Activated CD4-positive, alpha-beta T cell treated with anti-CD3 and anti-CD28 coated beads, Interleukin-2, amount 50 U/mL, for 24 hours (primary cell): ENCODE measurements at regions not wholly inside any gene's neighbourhood (a gene's known extent, or its start where the extent isn't known, plus 50 kb on each side); places are given as distances from the start of the nearest gene placed in this dataset.

Experiments
- DNase-seq, 2 donors: peaks; one replicate each; pipeline ENCODE4 v3.0.0-alpha.2; 2020; ENCODE audit warnings: low read depth in 1 of 2, low spot score in 1 of 2

DNA sequence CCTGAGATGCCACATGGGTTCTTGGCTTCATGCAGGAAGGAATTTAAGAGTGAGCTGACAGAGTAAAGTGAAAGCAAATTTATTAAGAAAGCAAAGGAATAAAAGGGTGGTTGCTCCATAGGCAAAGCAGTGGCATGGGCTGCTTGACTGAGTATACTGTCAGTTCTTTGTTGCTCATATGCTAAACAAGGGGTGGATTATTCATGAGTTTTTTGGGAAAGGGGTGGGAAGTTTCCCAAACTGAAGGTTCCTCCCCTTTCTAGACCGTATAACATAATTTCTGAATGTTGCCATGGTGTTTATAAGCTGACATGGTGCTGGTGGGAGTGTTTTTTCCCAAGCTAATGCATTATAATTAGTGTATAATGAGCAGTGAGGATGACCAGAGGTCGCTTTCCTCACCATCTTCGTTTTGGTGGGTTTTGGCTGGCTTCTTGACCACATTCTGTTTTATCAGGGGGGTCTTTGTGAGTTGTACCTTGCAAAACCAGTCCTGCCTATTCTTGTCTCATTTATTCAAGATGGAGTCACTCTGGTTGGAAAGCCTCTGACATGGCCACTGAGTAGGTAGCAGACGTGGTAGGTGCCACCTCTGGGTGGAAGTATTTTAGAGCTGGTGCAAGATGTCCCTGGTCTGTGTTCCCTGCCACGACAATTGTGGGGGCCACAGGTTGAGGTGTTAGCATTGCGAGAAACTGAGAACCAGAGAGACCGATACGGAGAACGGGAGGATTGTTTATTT is 107.5 kb upstream of the SDK1 start:
- no peak for DNase-seq

DNA sequence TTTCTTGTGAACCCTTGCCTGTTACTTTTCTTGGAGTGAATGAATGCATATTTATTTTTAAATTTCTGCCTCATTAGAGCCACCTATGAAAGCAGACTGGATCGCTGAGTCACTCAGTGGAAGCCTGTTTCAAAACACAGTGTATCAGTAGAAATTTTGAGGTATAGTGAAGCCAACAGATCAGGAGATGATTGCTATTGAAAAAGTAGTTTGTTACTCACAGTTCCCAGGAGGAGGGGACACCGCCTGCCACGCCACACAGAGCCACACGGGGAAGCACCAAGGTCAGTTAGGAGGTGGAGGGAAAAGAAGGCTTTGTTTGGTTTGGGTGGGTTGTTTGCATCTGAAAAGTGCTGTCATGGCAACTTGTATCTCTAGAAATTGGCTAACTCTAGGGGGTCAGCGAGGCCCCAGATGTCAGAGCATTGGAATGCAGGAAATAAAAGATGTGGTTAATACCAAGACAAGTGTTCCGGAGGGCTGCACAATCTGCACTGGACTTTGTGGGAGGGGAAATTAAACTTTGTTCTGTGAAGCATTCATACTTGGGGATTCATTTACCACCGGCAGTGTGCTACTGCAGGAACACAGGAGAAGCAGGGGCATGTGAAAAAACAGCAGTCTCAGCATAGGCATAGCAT is 106.4 kb upstream of the SDK1 start:
- DNase-seq: no peak

DNA sequence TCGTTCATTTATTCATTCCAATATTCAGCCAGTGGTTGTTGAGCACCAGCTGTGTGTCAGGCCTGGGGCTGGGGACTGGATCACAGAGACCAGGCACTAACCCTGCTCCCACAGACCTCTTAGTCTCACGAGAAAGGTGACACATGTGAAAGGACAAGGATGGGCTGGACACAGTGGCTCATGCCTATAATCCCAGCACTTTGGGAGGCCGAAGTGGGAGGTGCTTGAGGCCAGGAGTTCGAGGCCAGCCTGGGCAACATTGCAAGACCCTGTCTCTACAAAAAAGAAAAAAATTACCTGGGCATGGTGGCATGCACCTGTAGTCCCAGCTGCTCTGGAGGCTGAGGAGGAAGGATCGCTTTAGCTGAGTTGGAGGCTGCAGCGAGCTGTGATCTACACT is 105.9 kb upstream of the SDK1 start:
- no peak for DNase-seq

DNA sequence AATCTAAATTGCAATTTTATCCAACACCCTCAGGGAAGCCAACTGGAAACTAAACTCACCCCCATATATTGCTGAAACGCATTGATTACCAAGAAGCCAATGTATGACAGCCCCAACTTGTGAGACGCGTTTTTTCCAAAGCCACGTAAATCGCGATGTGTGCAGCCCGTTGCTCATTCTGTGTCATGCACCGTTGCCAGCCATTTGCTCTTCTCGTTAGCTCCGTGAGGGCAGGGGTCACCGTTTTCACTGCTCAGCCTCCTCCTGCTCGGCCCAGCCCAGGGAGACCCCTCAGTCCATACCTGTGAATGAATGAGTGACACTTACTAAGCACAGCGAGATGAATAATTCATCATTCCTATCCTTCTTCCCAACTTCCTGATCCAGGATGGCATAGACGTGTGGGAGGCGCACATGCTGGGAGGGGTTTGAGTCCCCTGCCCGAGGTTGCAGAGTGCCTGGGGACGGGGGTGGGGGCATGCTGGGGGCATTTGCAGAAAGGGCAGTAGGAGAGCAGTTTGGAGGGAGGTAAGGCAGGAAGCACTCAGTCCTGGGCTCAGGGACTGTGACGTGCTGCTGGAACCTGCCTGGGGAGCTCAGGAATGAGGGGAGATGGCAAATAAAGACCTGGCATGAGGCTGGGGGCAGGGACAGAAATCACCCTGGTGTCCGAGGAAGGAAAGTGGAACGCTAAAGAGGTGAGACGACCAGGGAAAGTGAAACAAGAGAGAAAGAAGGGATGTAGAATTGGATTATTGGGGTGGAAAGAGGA is 104.2 kb upstream of the SDK1 start:
- DNase-seq: no peak

DNA sequence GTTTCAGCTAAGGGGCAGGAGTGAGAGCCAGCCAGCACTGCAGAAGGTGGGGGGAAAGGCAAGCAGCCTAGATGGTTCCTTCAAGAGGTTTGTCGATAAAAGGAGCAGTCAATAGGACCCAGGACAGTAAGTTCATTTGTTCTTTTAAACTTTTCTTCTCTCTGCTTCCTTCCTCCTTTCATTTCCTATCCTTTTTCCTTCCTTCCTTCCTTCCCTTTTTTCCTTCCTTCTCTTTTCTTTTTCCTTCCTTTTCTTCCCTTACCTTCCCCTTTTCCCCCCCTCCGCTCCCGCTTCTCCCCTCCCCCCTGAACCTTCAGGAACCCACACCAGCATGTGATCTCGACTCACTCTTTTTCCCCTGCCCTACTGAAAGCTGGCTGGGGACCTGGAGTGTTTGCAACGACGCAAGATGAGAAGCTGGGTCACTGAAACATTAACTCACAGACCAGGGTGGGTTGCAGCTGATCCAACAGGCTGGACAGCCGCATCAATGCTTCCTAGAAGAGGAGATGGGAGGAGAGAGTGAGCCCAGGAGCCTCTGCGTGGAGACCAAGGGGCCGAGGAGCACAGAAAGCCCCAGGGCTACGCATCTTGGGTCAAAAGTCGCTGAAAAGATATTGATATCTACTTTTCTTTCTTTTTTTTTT is 103.4 kb upstream of the SDK1 start:
- no peak for DNase-seq

DNA sequence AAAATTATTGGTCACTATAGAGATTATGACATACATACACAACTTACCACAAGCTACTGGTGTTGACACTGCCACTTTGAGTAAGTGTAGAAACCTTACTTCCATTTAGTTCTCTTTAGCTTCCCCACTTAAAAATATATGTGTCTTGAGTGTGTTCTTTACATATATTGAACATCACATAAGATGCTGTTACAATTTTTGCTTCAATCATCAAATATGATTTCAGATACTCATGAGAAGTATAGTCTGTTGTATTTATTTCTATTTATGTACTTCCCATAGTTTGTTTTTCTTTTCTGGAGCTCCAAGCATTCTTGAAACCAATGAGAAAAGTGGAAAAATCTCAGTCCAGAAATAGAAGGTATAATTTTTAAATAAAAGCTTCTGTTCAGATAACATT is 102.7 kb upstream of the SDK1 start:
- no peak for DNase-seq

DNA sequence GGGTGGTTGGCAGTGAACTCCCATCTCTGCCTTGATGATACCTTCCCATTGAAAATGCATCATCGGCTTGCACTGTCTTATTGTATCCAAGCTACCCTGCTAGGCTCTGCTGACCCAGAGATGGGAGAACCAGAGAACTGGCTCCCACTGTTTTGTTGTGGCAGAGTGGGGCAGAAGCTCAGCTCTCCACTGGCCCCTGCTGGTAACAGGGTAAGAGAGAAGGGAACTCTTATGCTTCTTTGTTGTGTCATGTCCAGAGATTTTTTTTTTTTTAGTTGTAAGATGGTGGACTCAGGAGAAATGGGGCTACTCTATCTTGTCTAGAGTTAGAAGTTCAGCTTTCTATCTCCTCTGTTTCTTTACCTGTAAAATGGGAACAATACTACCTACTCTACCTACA is 100.5 kb upstream of the SDK1 start:
- no peak for DNase-seq

DNA sequence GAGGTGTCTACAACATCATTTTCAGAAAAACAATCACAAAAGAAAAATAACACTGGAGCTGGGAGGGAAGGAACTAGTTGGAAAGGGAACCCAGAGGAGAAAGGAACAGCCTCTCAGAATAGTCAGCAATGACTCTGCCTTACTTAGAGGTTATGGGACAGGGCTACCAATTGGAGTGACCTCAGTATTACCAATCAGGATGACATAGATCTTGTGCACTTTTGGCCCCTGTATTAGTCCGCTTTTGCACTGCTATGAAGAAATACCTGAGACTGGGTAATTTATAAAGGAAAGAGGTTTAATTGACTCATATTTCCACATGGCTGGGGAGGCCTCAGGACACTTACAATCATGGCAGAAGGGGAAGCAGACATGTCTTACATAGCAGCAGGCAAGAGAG is 99.7 kb upstream of the SDK1 start:
- DNase-seq: no peak

DNA sequence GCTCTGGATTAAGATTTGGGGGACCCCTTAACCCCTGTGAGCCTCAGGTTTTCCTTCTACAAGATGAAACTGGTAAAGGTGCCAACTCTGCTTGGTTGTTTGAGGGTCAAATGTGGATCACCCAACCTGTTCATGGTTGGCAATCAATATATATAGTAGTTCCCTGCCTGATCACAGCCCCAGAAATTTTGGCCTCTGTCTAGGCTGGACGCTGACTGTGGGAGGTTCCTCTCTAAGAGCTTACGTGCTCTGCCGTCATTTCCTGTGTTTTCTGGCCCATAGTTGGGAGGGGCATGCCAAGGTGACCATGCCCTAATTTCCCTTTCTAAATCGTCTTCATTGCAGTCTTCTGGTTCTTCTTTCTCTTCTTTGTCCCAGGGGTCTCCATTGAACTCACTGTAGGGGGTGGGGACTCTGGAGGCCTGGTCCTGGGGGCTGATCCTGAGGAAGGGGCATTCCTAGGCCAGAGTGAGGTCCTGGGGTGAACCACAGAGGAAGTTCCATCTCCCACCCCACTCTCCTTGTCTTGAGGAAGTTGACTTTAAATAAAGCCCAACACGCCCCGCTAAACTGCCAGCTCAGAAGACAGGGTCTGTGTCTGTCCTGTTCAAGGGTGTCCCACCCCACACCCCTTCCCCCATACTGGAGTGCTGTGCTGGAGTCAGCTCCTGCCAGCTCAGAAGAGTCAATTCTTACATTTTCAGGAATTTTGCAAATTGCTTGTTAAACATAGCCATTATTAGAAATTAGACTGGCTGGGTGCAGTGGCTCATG is 98.9 kb upstream of the SDK1 start:
- DNase-seq: no peak

DNA sequence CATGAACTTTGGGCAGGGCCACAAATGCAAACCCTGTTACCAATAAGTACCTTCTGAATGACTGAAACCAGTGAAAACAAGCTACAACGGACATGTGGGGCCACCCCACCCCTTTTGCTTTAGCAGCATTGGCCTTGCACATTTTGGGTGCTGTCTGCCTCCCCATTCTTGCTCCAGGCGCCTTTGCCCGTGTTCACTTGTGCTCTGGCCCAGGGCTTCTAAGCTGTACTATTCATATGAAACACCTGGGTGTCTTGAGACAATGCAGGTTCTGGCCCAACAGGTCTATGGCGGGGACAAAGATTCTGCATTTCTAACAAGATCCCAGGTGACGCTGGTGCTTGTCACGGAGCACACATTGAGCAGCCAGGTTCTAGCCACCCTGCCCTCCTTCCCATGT is 96.5 kb upstream of the SDK1 start:
- no peak for DNase-seq

DNA sequence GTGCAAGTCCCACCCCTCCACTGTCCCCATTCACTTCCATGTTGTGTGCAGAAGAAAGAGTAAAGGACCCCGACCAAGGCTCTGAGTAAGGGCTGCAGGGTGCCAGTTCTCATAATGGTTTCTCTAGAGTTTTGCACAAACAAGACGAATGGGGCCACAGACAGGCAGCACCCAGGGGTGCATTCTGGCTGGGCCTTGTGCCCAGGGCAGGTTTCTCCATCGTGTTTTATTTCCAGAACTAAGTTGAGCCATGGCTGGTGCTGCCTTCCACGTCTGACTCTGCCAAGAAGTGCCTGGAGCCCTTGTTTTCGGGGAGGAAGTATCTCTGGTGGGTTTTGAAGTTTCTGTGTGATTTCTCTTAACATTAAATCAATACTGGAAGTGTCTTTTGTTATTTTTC is 95.0 kb upstream of the SDK1 start:
- DNase-seq: no peak

DNA sequence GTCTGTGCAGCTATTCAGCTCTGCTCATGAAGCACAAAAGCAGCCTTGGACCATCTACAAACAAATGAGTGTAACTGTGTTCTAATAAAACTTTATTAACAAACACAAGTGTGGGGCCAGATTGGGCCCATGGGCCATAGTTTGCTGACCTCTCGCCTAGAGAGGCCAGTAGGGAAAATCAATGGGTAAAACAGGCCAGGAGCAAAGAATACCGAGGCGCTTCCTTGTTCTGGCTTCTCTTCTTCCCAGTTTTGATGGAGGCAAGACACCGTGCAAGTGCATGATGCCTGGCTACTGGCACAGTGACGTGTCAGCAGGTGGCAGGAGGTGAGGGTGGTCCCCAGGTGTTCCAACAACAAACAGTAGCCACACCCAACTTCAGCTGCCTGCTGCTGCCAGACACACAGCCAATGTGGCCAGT is 94.3 kb upstream of the SDK1 start:
- no peak for DNase-seq

DNA sequence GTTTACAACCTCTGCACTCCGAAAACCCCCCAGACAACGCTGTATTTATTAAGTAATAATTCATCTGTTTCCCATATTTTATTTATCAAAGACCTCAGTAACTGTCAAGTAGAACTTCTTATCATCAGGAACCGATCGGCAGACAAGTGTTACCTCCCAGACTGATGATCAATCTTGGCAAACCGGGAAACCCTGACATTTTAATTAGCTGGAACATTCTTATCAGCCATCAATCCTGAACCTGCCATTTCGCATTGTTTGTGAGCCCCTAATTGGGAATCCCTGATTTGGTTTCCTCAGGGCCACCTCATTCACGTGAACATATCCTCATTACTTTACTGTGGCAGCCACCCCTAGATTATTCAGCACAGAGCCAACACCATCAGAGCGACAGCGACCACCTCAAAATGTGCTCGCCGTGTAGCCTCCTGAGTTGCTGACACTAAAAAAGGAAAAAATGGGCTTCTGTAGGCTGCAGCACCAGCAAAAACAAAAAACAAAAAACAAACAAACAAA is 93.6 kb upstream of the SDK1 start:
- DNase-seq: no peak

DNA sequence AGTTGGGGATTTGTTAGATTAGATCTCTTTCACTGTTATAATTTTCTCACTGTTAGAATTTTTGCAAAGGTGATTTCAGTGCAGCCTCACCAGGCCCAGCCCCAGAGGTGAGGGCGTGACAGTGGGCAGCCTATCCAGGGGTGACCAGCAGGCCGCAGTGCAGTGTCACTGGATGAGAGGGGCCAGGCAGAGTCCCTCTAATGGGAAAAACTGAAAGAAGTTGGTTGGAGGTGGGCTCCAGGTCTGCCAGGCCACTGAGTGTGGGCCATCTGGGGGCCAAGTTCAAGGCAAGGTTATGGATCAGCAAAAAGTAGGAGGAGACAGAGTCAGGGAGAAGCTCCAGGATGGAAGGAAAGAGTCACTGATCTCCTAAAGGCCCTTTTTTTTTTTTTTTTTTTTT is 90.5 kb upstream of the SDK1 start:
- no peak for DNase-seq

DNA sequence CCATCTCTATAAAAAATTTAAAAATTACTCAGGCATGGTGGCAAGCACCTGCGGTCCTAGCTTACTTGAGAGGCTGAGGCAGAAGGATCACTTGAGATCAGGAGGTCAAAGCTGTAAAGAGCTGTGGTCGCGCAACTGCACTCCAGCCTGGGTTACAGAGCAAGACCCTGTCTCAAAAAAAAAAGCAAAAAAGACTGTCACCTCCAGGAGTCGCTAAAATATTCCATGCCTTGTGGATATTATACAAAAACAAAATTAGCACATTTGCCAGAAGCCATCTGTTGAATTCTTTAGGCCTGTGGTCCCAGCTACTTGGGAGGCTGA is 87.0 kb upstream of the SDK1 start:
- DNase-seq: no peak

DNA sequence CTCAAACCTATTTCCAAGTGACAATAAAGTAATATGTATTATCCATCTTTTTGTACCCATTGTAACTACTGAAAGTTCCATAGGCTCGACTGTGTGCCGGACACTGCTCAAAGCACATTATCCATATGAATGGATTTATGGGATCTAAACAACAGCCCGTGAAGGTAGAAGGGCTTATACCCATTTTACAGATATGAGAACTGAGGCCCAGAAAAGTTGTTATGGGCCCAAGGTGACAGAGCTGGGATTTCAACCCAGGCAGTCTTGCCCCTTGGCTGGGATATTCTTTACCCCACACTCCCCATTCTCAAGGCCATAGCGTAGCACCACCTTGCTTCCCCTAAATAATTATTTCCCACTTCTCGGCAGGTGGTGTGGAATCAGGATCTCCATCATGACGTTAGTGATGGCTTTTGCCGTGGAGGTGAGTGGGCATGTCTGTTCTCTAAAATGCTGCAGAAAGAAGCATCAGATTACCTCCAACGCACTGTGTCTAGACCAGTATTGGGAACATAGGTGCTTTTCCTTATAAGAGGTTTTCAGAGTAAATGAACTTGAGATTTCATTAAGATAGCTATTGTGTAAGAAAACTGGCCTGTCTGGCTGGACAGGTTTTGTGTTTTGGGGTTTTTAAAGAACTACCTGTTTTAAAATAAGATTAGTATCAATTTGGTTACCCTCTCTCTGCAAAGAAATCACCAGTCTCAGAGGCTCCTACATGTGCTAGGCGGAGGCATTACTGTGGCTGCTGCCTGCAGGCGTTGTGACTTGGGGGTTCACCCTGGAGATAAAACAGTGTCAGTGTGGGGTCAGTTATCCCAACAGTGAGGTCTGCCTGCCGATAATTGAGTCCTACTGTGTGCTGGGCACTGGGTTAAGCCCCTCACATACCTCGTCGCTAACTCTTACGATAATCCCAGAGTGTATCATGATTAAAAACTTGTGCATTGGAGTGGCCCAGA is 85.1 kb upstream of the SDK1 start:
- DNase-seq: no peak

DNA sequence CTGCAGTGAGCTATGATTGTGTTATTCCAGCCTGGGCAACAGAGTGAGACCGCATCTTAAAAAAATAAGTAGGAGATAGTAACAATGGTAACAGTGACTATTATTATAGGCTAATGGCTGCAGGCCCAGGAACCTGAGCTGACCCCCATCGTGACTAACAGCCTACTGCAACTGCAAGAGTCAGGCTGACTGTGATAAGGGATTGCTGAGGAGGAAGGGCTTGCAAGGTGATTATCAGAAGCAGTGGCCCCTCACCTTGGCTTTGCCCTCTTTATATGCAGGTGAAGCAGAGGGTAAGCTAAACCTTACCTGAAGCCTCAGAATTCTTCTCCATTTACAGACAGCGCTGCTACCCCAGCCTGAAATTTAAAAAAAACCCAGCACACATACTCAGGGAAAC is 83.9 kb upstream of the SDK1 start:
- DNase-seq: no peak

DNA sequence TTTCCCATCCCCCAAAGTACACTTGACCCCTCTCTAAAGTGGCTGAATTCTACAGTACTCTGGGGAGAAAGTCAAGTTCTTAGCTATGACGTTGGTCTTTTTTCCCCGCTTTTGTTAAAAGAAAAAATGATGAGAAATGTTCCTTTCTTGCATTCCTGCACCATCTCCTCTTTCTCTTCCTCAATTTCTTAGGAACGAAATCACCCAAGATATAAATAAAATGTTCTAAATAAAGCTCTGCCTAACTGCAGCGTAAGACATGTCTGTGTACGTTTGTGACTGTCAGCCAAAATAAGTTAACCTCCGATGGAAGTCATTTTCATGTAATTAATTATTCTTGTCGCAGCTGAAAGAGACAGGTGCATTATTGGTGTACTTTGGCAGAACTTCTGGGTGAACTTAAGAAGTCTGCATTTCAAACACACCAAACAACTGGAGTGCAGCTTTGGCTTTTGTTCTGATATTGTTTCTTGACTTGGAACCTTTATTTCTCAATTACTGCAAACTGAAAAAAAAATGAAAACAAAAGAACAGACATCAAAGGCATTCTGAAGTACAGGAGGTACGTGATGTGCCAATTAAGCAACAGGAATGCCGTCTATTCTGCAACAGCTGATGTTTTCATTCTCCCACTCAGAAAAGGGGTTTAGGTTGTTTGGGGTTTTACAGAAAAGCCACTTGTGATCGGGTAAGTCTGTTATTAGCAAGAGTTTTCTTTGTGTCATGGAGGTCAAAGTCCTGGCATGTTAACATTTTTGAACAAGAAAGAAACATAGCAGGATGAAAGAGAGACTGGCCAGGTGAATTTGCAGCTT is 82.4 kb upstream of the SDK1 start:
- no peak for DNase-seq

DNA sequence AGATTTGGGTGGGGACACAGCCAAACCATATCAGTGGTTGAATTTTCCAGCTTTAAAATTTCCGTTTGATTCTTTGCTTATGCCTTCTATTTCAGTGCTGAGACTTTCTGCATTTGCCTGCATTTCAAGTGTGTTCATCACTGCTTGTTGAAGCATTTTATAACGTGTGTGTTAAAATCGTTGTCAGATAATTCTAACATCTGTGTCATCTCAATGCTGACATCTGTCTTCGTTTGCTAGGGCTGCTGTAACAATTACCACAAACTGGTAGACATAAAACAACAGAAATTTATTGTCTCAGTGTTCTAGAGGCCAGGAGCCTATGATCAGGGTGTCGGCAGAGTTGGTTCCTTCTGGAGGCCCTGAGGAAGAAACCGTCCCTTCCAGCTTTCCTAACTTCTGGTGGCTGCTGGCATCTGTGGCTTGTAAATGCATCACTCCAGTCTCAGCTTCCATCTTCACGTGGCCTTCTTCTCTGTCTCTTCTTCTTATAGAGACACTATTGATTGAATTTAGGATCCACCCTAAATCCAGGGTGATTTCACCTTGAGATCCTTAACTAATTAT is 71.1 kb upstream of the SDK1 start:
- DNase-seq: no peak
